Trophoblast cell (in vitro differentiated cells and primary cell): ENCODE measurements at regions not wholly inside any gene's neighbourhood (a gene's known extent, or its start where the extent isn't known, plus 50 kb on each side); places are given as distances from the start of the nearest gene placed in this dataset.

Experiments
- DNase-seq, 2 donors: peaks; one replicate each; pipeline ENCODE4 v3.0.0-alpha.2; 2016
- H2AFZ ChIP-seq: 2 replicates; pipeline ENCODE4 v1.6.1; 2013; ENCODE audit warnings: low read length, moderate library complexity, mild to moderate bottlenecking; ENCODE audit not compliant: insufficient read depth, poor library complexity
- H2AK5ac ChIP-seq: 2 replicates; pipeline ENCODE4 v1.6.1; 2013; ENCODE audit warnings: mild to moderate bottlenecking, low read length
- H2BK120ac ChIP-seq: 2 replicates; pipeline ENCODE4 v1.6.1; 2013; ENCODE audit warnings: low read length, mild to moderate bottlenecking, moderate library complexity; ENCODE audit not compliant: insufficient read depth, poor library complexity
- H2BK12ac ChIP-seq: 2 replicates; pipeline ENCODE4 v1.6.1; 2013; ENCODE audit warnings: mild to moderate bottlenecking, low read length, moderate library complexity
- H2BK5ac ChIP-seq: 2 replicates; pipeline ENCODE4 v1.6.1; 2013; ENCODE audit warnings: low read length, low read depth, moderate library complexity, mild to moderate bottlenecking; ENCODE audit not compliant: poor library complexity
- H3K14ac ChIP-seq: 2 replicates; pipeline ENCODE4 v1.6.1; 2013; ENCODE audit warnings: mild to moderate bottlenecking, low read length
- H3K18ac ChIP-seq: 2 replicates; pipeline ENCODE4 v1.6.1; 2013; ENCODE audit warnings: mild to moderate bottlenecking, low read length
- H3K23ac ChIP-seq: 2 replicates; pipeline ENCODE4 v1.6.1; 2013; ENCODE audit warnings: low read length
- H3K27ac ChIP-seq: 2 replicates; pipeline ENCODE4 v1.5.1; 2013; ENCODE audit warnings: low read depth, mild to moderate bottlenecking, inconsistent platforms, low read length, moderate library complexity
- H3K27me3 ChIP-seq: 2 replicates; pipeline ENCODE4 v1.6.1; 2013; ENCODE audit warnings: inconsistent platforms, mild to moderate bottlenecking, low read length, moderate library complexity; ENCODE audit not compliant: insufficient read depth
- H3K36me3 ChIP-seq, 2 experiments: 1 replicate in 1 of 2; 2 replicates in 1 of 2; pipeline ENCODE4 v1.6.1; 2013; ENCODE audit warnings: low read length in 2 of 2, mild to moderate bottlenecking in 2 of 2, moderate library complexity in 1 of 2; ENCODE audit not compliant: insufficient read depth in 2 of 2, control insufficient read depth in 1 of 2
- H3K4ac ChIP-seq: 2 replicates; pipeline ENCODE4 v1.6.1; 2013; ENCODE audit warnings: low read depth, mild to moderate bottlenecking, low read length, moderate library complexity
- H3K4me1 ChIP-seq, 2 experiments: 1 replicate in 1 of 2; 2 replicates in 1 of 2; pipeline ENCODE4 v1.6.1; 2013; ENCODE audit warnings: low read length in 2 of 2, mild to moderate bottlenecking in 2 of 2, moderate library complexity in 1 of 2; ENCODE audit not compliant: insufficient read depth in 2 of 2, control insufficient read depth in 1 of 2
- H3K4me2 ChIP-seq: 2 replicates; pipeline ENCODE4 v1.6.1; 2013; ENCODE audit warnings: inconsistent platforms, mild to moderate bottlenecking, low read length, moderate library complexity
- H3K4me3 ChIP-seq: 2 replicates; pipeline ENCODE4 v1.5.1; 2013; ENCODE audit warnings: mild to moderate bottlenecking, low read depth, low read length, inconsistent platforms
- H3K79me1 ChIP-seq: one replicate; pipeline ENCODE4 v1.6.1; 2013; ENCODE audit warnings: low read length
- H3K79me2 ChIP-seq: 2 replicates; pipeline ENCODE4 v1.6.1; 2013; ENCODE audit warnings: low read length, mild to moderate bottlenecking; ENCODE audit not compliant: control insufficient read depth, insufficient read depth, poor library complexity
- H3K9ac ChIP-seq: 2 replicates; pipeline ENCODE4 v1.6.1; 2013; ENCODE audit warnings: mild to moderate bottlenecking, low read length
- H3K9me3 ChIP-seq: 2 replicates; pipeline ENCODE4 v1.6.1; 2013; ENCODE audit warnings: low read depth, mild to moderate bottlenecking, control low read depth, inconsistent platforms, low read length; ENCODE audit not compliant: insufficient read depth
- H4K12ac ChIP-seq: 2 replicates; pipeline ENCODE4 v1.6.1; 2013; ENCODE audit warnings: low read depth, mild to moderate bottlenecking, low read length, moderate library complexity
- H4K8ac ChIP-seq: 2 replicates; pipeline ENCODE4 v1.6.1; 2013; ENCODE audit warnings: low read depth, mild to moderate bottlenecking, low read length, moderate library complexity
- H4K91ac ChIP-seq: one replicate; pipeline ENCODE4 v1.6.1; 2013; ENCODE audit warnings: low read depth, mild to moderate bottlenecking, low read length, moderate library complexity
- WGBS: extraction: QIAGEN DNeasy Blood & Tissue Kit; methylation state at CpG from one replicate; pipeline ENCODE4 v1.1.7; 2013; ENCODE audit warnings: missing lambda C conversion rate; ENCODE audit not compliant: insufficient read length, insufficient coverage; ENCODE audit errors: extremely low coverage; 5-methylcytosine and 5-hydroxymethylcytosine counted together

DNA sequence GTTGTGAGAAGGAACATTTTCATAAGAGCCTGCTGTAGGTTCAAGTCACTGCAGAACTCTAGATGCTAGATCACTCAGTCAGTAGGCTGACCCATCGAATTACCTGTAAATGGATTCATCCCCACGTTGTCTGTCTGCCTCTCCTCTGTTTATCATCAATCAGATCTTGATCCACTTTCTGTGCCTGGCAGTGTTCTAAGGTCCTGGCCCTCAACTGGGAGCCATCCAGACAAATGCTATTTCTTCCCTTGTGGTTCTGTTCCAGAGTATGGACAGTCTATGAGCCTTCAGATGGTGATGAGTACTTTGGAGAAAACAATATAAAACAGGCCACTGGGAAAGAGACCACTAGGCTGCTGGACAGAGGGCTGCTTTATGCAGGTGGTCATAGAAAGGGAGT, 699.4 kb upstream of the TMEM132C start:
- H2BK5ac ChIP-seq = no peak overlapping the region
- DNase-seq = no peak
- H3K9ac ChIP-seq = no peak overlapping the region

DNA sequence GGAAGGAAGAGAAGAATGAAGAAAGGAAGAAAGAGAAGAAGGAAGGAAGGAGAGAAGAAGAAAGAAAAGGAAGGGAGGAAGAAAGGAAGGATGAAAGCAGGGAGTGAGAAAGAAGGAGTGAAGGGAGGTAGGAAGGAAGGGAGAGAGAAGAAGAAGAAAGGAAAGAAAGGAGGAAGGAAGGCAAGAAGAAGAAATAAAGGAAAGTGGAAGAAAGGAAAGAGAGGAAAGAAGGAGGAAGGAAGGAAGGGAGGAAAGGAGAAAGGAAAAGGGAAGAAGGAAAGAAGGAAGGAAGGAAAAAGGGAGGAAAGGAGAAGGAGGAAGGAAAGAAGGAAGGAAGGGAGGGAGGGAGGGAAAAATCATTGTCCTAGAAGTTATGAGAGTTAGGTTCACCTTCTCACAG, 696.6 kb upstream of the TMEM132C start:
- no peak overlapping the region for H3K14ac ChIP-seq
- DNase-seq = no peak
- H3K4ac ChIP-seq = no peak overlapping the region
- no peak overlapping the region for H3K18ac ChIP-seq
- H2BK5ac ChIP-seq = no peak overlapping the region
- H2BK120ac ChIP-seq = no peak overlapping the region
- H2AFZ ChIP-seq = no peak overlapping the region
- no peaks in the 10 kb centered on the region for H3K79me2 ChIP-seq
- H4K8ac ChIP-seq = no peak overlapping the region
- H4K91ac ChIP-seq = no peak overlapping the region
- H3K36me3 ChIP-seq = no peaks in the 10 kb centered on the region
- no peak overlapping the region for H2AK5ac ChIP-seq
- H3K9me3 ChIP-seq = no peaks in the 10 kb centered on the region
- H2BK12ac ChIP-seq = no peak overlapping the region
- no peak overlapping the region for H3K23ac ChIP-seq
- H3K27me3 ChIP-seq = no peaks in the 10 kb centered on the region
- H3K79me1 ChIP-seq = no peaks in the 10 kb centered on the region
- no peak overlapping the region for H3K4me3 ChIP-seq
- no peak overlapping the region for H4K12ac ChIP-seq
- H3K27ac ChIP-seq = no peak overlapping the region
- H3K4me1 ChIP-seq = no peaks in the 10 kb centered on the region
- H3K4me2 ChIP-seq = no peak overlapping the region
- no peak overlapping the region for H3K9ac ChIP-seq

More for the DNA sequence above, 699.4 kb upstream of the TMEM132C start:
- no peak overlapping the region for H3K23ac ChIP-seq
- H3K27ac ChIP-seq = no peak overlapping the region
- no peaks in the 10 kb centered on the region for H3K4me1 ChIP-seq
- H3K9me3 ChIP-seq = peaks cover 2% of the 10 kb centered on the region
- no peak overlapping the region for H3K4me3 ChIP-seq
- WGBS = no CpG with 5 or more reads among the region's 2 CpGs
- no peak overlapping the region for H4K91ac ChIP-seq
- no peaks in the 10 kb centered on the region for H3K36me3 ChIP-seq
- no peaks in the 10 kb centered on the region for H3K79me2 ChIP-seq
- H4K8ac ChIP-seq = no peak overlapping the region
- H2BK12ac ChIP-seq = no peak overlapping the region
- no peak overlapping the region for H4K12ac ChIP-seq
- no peak overlapping the region for H3K18ac ChIP-seq
- no peak overlapping the region for H3K4ac ChIP-seq
- no peaks in the 10 kb centered on the region for H3K79me1 ChIP-seq
- H2BK120ac ChIP-seq = no peak overlapping the region
- H2AFZ ChIP-seq = no peak overlapping the region
- H2AK5ac ChIP-seq = no peak overlapping the region
- no peak overlapping the region for H3K4me2 ChIP-seq
- no peak overlapping the region for H3K14ac ChIP-seq
- H3K27me3 ChIP-seq = no peaks in the 10 kb centered on the region

DNA sequence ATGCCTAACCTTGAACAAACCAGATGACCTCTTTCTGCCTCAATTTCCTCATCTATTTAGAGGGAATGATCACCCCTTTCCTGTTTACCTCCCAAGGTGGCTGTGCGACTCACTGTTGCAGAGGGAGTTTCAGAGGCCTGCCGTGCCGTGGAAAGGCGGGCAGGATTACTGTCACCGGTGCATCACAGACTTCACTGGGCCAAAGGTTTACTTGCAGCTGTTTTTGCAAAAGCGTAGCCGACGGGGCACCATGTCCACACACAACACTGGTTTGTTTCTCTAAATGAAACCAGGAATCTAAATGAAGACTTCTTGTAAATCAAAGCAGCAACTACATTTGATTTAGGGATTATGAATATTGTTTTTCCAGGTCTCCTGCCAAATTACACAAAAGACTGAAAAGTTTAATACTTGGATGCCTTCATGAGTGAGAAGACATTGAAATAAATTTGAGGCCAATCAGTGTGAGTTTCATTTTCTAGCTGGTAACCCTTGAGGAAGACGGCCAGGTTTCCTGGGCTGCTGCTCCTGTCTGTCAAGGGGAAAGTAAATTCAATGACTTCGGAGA, 696.1 kb upstream of the TMEM132C start:
- Histone ChIP-seq H3K9ac (no peak overlapping the region), H3K4me3 (no peak overlapping the region), H3K79me2 (no peaks in the 10 kb centered on the region), H2BK12ac (no peak overlapping the region), H2AK5ac (no peak overlapping the region), H3K4me1 (no peaks in the 10 kb centered on the region), H4K91ac (no peak overlapping the region), H4K8ac (no peak overlapping the region), H2AFZ (no peak overlapping the region), H4K12ac (no peak overlapping the region), H3K27ac (no peak overlapping the region), H3K9me3 (no peaks in the 10 kb centered on the region), H2BK120ac (no peak overlapping the region), H3K79me1 (no peaks in the 10 kb centered on the region), H3K18ac (no peak overlapping the region), H3K27me3 (no peaks in the 10 kb centered on the region), H3K4me2 (no peak overlapping the region), H3K36me3 (no peaks in the 10 kb centered on the region), H3K14ac (no peak overlapping the region), H3K23ac (no peak overlapping the region), H2BK5ac (no peak overlapping the region), H3K4ac (no peak overlapping the region)
- WGBS = no CpG with 5 or more reads among the region's 10 CpGs
- DNase-seq = no peak

DNA sequence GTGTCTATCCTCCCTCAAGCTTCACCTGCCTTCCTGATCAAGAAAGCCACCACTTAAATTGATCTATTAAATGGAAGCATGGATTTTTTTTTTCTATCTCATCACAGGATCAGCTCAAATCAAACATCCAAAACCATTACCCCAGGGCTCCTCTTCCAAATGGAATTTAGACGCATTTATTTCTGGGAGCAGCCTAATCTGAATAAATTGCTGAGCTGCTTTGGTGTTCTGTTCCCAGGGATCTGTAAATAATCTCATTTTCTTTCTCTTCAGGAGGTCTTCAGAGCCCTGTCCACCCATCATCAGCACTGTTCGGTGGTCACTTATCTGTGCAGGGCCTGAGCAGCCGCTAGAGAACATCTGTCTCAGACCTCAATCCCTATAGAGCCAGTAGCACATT, 695.4 kb upstream of the TMEM132C start:
- no peak overlapping the region for H3K4me2 ChIP-seq
- H3K4me3 ChIP-seq = no peak overlapping the region
- no peak overlapping the region for H3K23ac ChIP-seq
- no peaks in the 10 kb centered on the region for H3K79me1 ChIP-seq
- H3K79me2 ChIP-seq = no peaks in the 10 kb centered on the region
- no peak overlapping the region for H3K9ac ChIP-seq
- H3K4me1 ChIP-seq = no peaks in the 10 kb centered on the region
- no peak overlapping the region for H2BK12ac ChIP-seq
- no peaks in the 10 kb centered on the region for H3K9me3 ChIP-seq
- H2AFZ ChIP-seq = no peak overlapping the region
- no peak overlapping the region for H2AK5ac ChIP-seq
- H2BK120ac ChIP-seq = no peak overlapping the region
- H3K14ac ChIP-seq = no peak overlapping the region
- H3K4ac ChIP-seq = no peak overlapping the region
- no peaks in the 10 kb centered on the region for H3K36me3 ChIP-seq
- no CpG with 5 or more reads among the region's 3 CpGs for WGBS
- no peak overlapping the region for H4K8ac ChIP-seq
- no peak overlapping the region for H3K18ac ChIP-seq
- H3K27me3 ChIP-seq = no peaks in the 10 kb centered on the region
- H4K12ac ChIP-seq = no peak overlapping the region
- H3K27ac ChIP-seq = no peak overlapping the region
- H4K91ac ChIP-seq = no peak overlapping the region
- H2BK5ac ChIP-seq = no peak overlapping the region
- DNase-seq = no peak
